ENCODE measurements at regions not wholly inside any gene's neighbourhood (a gene's known extent, or its start where the extent isn't known, plus 50 kb on each side); places are given as distances from the start of the nearest gene placed in this dataset.

- no peak for DNase-seq (ENCODE audit: low read depth)
- H3K4me3 ChIP-seq (ENCODE audit: low read depth, low read length), result no peak overlapping the region
- TF ChIP-seq CTCF (IDR thresholded peaks at IDR 0.05; ENCODE audit: insufficient read depth, low read depth, low read length, missing control alignments), result no peak
These were observed 92.3 kb downstream of the GC start for GRCh38 chr4:71691416-71692073.

GRCh38 chr4:71689822-71690221 is 94.1 kb downstream of the GC start:
- no peak for DNase-seq (ENCODE audit: low read depth)
- no peak overlapping the region for H3K4me3 ChIP-seq (ENCODE audit: low read depth, low read length)
- TF ChIP-seq CTCF (IDR thresholded peaks at IDR 0.05; ENCODE audit: insufficient read depth, low read depth, low read length, missing control alignments), result no peak

GRCh38 chr4:71687056-71687455 is 96.8 kb downstream of the GC start:
- TF ChIP-seq CTCF (IDR thresholded peaks at IDR 0.05; ENCODE audit: insufficient read depth, low read depth, low read length, missing control alignments), result no peak
- no peak for DNase-seq (ENCODE audit: low read depth)
- no peak overlapping the region for H3K4me3 ChIP-seq (ENCODE audit: low read depth, low read length)

- no peak for TF ChIP-seq CTCF (IDR thresholded peaks at IDR 0.05; ENCODE audit: insufficient read depth, low read depth, low read length, missing control alignments)
- H3K4me3 ChIP-seq (ENCODE audit: low read depth, low read length), result no peak overlapping the region
- DNase-seq (ENCODE audit: low read depth), result no peak
These were observed 97.9 kb downstream of the GC start for GRCh38 chr4:71685975-71686374.

GRCh38 chr4:71683309-71683708 is 100.6 kb downstream of the GC start:
- no peak for TF ChIP-seq CTCF (IDR thresholded peaks at IDR 0.05; ENCODE audit: insufficient read depth, low read depth, low read length, missing control alignments)
- no peak for DNase-seq (ENCODE audit: low read depth)
- H3K4me3 ChIP-seq (ENCODE audit: low read depth, low read length), result no peak overlapping the region

- no peak for DNase-seq (ENCODE audit: low read depth)
- no peak overlapping the region for H3K4me3 ChIP-seq (ENCODE audit: low read depth, low read length)
- TF ChIP-seq CTCF (IDR thresholded peaks at IDR 0.05; ENCODE audit: insufficient read depth, low read depth, low read length, missing control alignments), result no peak
These were observed 103.2 kb downstream of the GC start for GRCh38 chr4:71680706-71681105.

GRCh38 chr4:71677568-71677967 is 106.3 kb downstream of the GC start:
- DNase-seq (ENCODE audit: low read depth), result no peak
- no peak overlapping the region for H3K4me3 ChIP-seq (ENCODE audit: low read depth, low read length)
- no peak for TF ChIP-seq CTCF (IDR thresholded peaks at IDR 0.05; ENCODE audit: insufficient read depth, low read depth, low read length, missing control alignments)

All from GM12865 (cell line).